ENCODE measurements at regions not wholly inside any gene's neighbourhood (a gene's known extent, or its start where the extent isn't known, plus 50 kb on each side); places are given as distances from the start of the nearest gene placed in this dataset.

GRCh38 chr10:126722726-126723125 lies 52.2 kb upstream of the C10orf90 start:
- H3K27ac ChIP-seq = no peak overlapping the region
- H3K27me3 ChIP-seq = peaks cover 0 to 9% (median 0%) of the 10 kb centered on the region in 4 donors
- TF ChIP-seq POLR2A (IDR thresholded peaks at IDR 0.05) (no peak), CTCF (IDR thresholded peaks at IDR 0.05) (no peak)
- H3K36me3 ChIP-seq = no peaks in the 10 kb centered on the region
- H3K4me3 ChIP-seq = no peak overlapping the region
- H3K4me1 ChIP-seq = no peaks in the 10 kb centered on the region
- 67% methylated on average over 1 of the region's 5 CpGs; no CpG with 5 or more reads in 1 of the 2 donors for WGBS, 2 donors
- no peak for DNase-seq
- intact Hi-C loops (cut with DNase I) = no loop called here
- H3K9me3 ChIP-seq = no peaks in the 10 kb centered on the region

GRCh38 chr10:126723226-126723625 lies 52.7 kb upstream of the C10orf90 start:
- intact Hi-C loops (cut with DNase I) = no loop called here
- H3K4me1 ChIP-seq = no peaks in the 10 kb centered on the region
- WGBS, 2 donors = 77 to 92% methylated on average over 3 to 5 of the region's 5 CpGs
- TF ChIP-seq CTCF (IDR thresholded peaks at IDR 0.05) = no peak
- TF ChIP-seq POLR2A (IDR thresholded peaks at IDR 0.05) = no peak
- DNase-seq = no peak
- peaks cover 0 to 9% (median 0%) of the 10 kb centered on the region in 4 donors for H3K27me3 ChIP-seq
- no peak overlapping the region for H3K4me3 ChIP-seq
- H3K36me3 ChIP-seq = no peaks in the 10 kb centered on the region
- no peaks in the 10 kb centered on the region for H3K9me3 ChIP-seq
- H3K27ac ChIP-seq = no peak overlapping the region

GRCh38 chr10:126729314-126729870 lies 58.9 kb upstream of the C10orf90 start:
- no peak for TF ChIP-seq CTCF (IDR thresholded peaks at IDR 0.05)
- TF ChIP-seq POLR2A (IDR thresholded peaks at IDR 0.05) = no peak
- Histone ChIP-seq H3K27me3 (no peaks in the 10 kb centered on the region), H3K9me3 (no peaks in the 10 kb centered on the region), H3K36me3 (no peaks in the 10 kb centered on the region), H3K4me3 (no peak overlapping the region), H3K4me1 (peaks cover 3 to 17% (median 15%) of the 10 kb centered on the region in 3 donors), H3K27ac (no peak overlapping the region)
- DNase-seq = no peak
- intact Hi-C loops (cut with DNase I) = no loop called here
- WGBS, 2 donors = 54 to 59% methylated on average over 4 to 6 of the region's 6 CpGs

- TF ChIP-seq CTCF (IDR thresholded peaks at IDR 0.05) = no peak
- no peaks in the 10 kb centered on the region for H3K9me3 ChIP-seq
- DNase-seq = no peak
- intact Hi-C loops (cut with DNase I) = no loop called here
- no peaks in the 10 kb centered on the region for H3K36me3 ChIP-seq
- H3K4me3 ChIP-seq = no peak overlapping the region
- H3K27ac ChIP-seq = no peak overlapping the region
- no peaks in the 10 kb centered on the region for H3K27me3 ChIP-seq
- peaks cover 8 to 28% (median 22%) of the 10 kb centered on the region in 3 donors for H3K4me1 ChIP-seq
- WGBS, 2 donors = 62 to 73% methylated on average over 4 of the region's 4 CpGs
These were observed 60.5 kb upstream of the C10orf90 start for GRCh38 chr10:126730856-126731609.

GRCh38 chr10:126731610-126731990 lies 61.1 kb upstream of the C10orf90 start:
- no peak overlapping the region for H3K27ac ChIP-seq
- no peak for DNase-seq
- H3K27me3 ChIP-seq = no peaks in the 10 kb centered on the region
- intact Hi-C loops (cut with DNase I) = no loop called here
- peaks cover 8 to 28% (median 22%) of the 10 kb centered on the region in 3 donors for H3K4me1 ChIP-seq
- H3K36me3 ChIP-seq = no peaks in the 10 kb centered on the region
- no peak overlapping the region for H3K4me3 ChIP-seq
- TF ChIP-seq CTCF (IDR thresholded peaks at IDR 0.05) = no peak
- no peak for TF ChIP-seq POLR2A (IDR thresholded peaks at IDR 0.05)
- H3K9me3 ChIP-seq = no peaks in the 10 kb centered on the region
